K562 (cell line): ENCODE measurements at regions not wholly inside any gene's neighbourhood (a gene's known extent, or its start where the extent isn't known, plus 50 kb on each side); places are given as distances from the start of the nearest gene placed in this dataset.

Source experiments
- ATAC-seq: fragments of 200-7000 bp; cut with Tn5 transposase; 3 replicates; pipeline ENCODE4 v1.9.1; 2020; ENCODE audit warnings: moderate library complexity
- BruUV-seq: library from RNA; stranded (reverse); fragments of 400-500 nt; replicated peaks from 2 replicates; lab custom pipeline; 2021; lab: Mats Ljungman, UMichigan
- CTCF ChIA-PET: fragments of 300-600 bp; formaldehyde crosslinking; extraction: SDS; loops from one replicate; lab custom pipeline; 2021; ENCODE audit warnings: low intra/inter-chr PET ratio; lab: Yijun Ruan, JAX
- POLR2A ChIA-PET: fragments of 300-600, 350-650 bp; sonication (Branson Sonifier 250); formaldehyde crosslinking; extraction: SDS; loops from one replicate; lab custom pipeline; 2021; ENCODE audit warnings: antibody characterized with exemption, inconsistent platforms; lab: Yijun Ruan, JAX
- DNase-seq, 4 experiments: peaks; one replicate each; pipeline versions ENCODE4 v3.0.0 to v3.0.0-alpha.2; 2011 to 2018; ENCODE audit warnings: low spot score in 3 of 4, mixed read lengths in 3 of 4; ENCODE audit errors: extremely low read depth in 1 of 4
- FAIRE-seq: peaks from 2 replicates; lab custom pipeline; 2011; peaks lifted over from hg19 to GRCh38; lab: Jason Lieb, UNC
- H2AFZ ChIP-seq: 2 replicates; pipeline ENCODE4 v1.6.0; 2011; ENCODE audit warnings: low read depth, low read length, control low read depth, inconsistent platforms
- H3K27ac ChIP-seq: fragments of 200-600 bp; 3 replicates; pipeline ENCODE4 v1.8.0; 2011; ENCODE audit warnings: low read depth, mild to moderate bottlenecking, control low read depth, inconsistent platforms, low read length, moderate library complexity, mixed read lengths; ENCODE audit errors: extremely low read depth
- H3K27me3 ChIP-seq, 2 experiments: fragments of 300-600 bp in 1 of 2; 2 replicates in 1 of 2; 3 replicates in 1 of 2; pipeline versions ENCODE4 v1.6.0 to v1.8.0; 2011; ENCODE audit warnings: inconsistent platforms in 2 of 2, low read length in 2 of 2, mild to moderate bottlenecking in 1 of 2, mixed read lengths in 1 of 2, moderate library complexity in 1 of 2; ENCODE audit not compliant: control insufficient read depth in 2 of 2, insufficient read depth in 2 of 2
- H3K36me3 ChIP-seq: fragments of 300-600 bp; 3 replicates; pipeline ENCODE4 v1.8.0; 2011; ENCODE audit warnings: mild to moderate bottlenecking, low read length, inconsistent platforms; ENCODE audit not compliant: control insufficient read depth, insufficient read depth
- H3K4me1 ChIP-seq, 2 experiments: fragments of 200-600 bp in 1 of 2; replicated peaks in 1 of 2; 2 replicates in 1 of 2; 3 replicates in 1 of 2; pipeline versions ENCODE4 v1.5.1 to v1.8.0; 2011; ENCODE audit warnings: inconsistent platforms in 2 of 2, low read length in 2 of 2, mild to moderate bottlenecking in 1 of 2, mixed read lengths in 1 of 2, moderate library complexity in 1 of 2; ENCODE audit not compliant: control insufficient read depth in 2 of 2, insufficient read depth in 2 of 2
- H3K4me2 ChIP-seq: 2 replicates; pipeline ENCODE4 v1.6.1; 2011; ENCODE audit warnings: low read length, control low read depth, inconsistent platforms, mixed read lengths; ENCODE audit not compliant: insufficient read depth
- H3K4me3 ChIP-seq: fragments of 200-600 bp; sonication (generic), shearing (Covaris generic); 2 replicates; pipeline ENCODE4 v1.5.1; 2016; ENCODE audit warnings: control low read depth, inconsistent platforms
- H3K79me2 ChIP-seq: fragments of 200-600 bp; 3 replicates; pipeline ENCODE4 v1.8.0; 2011; ENCODE audit warnings: low read length, inconsistent platforms; ENCODE audit not compliant: control insufficient read depth, insufficient read depth
- H3K9ac ChIP-seq, 2 experiments: 2 replicates each; pipeline versions ENCODE4 v1.6.0 to v1.6.1; 2011; ENCODE audit warnings: low read depth in 2 of 2, low read length in 2 of 2, control low read depth in 1 of 2, inconsistent platforms in 1 of 2, mild to moderate bottlenecking in 1 of 2, mixed read lengths in 1 of 2; ENCODE audit not compliant: insufficient read depth in 1 of 2
- H3K9me1 ChIP-seq: one replicate; pipeline ENCODE4 v1.6.0; 2011; ENCODE audit warnings: inconsistent platforms, mild to moderate bottlenecking, low read length, moderate library complexity; ENCODE audit not compliant: control insufficient read depth, insufficient read depth
- H3K9me3 ChIP-seq: replicated peaks from 2 replicates; pipeline ENCODE4 v1.5.1; 2011; ENCODE audit warnings: low read depth, low read length, inconsistent platforms; ENCODE audit not compliant: control insufficient read depth, insufficient read depth
- H4K20me1 ChIP-seq: replicated peaks from 2 replicates; pipeline ENCODE4 v1.6.1; 2011; ENCODE audit warnings: low read length, inconsistent platforms, mixed read lengths; ENCODE audit not compliant: control insufficient read depth, insufficient read depth
- CREB1 ChIP-seq, 2 experiments: sonication (generic) in 1 of 2; formaldehyde crosslinking in 1 of 2; IDR thresholded peaks; 2 replicates each; pipeline versions ENCODE4 v1.6.1 to v1.8.0; 2012 to 2022; ENCODE audit warnings: inconsistent platforms in 1 of 2, mild to moderate bottlenecking in 1 of 2, missing genetic modification reagents in 1 of 2, moderate library complexity in 1 of 2
- CREBBP ChIP-seq: IDR thresholded peaks from one replicate; pipeline ENCODE4 v1.6.1; 2012; ENCODE audit warnings: low read depth, mild to moderate bottlenecking, control low read depth, inconsistent platforms, low read length
- DIDO1 ChIP-seq: fragments of 450-650 bp; IDR thresholded peaks from 2 replicates; pipeline ENCODE4 v1.6.1; 2016; ENCODE audit warnings: low read depth, missing biosample characterization, missing genetic modification characterization
- HDAC1 ChIP-seq, 2 experiments: fragments of 450-650 bp; IDR thresholded peaks; 2 replicates each; pipeline ENCODE4 v1.6.1; 2016 to 2017; ENCODE audit warnings: inconsistent platforms in 1 of 2, mild to moderate bottlenecking in 1 of 2, moderate library complexity in 1 of 2
- KLF6 ChIP-seq: fragments of 250-450 bp; sonication (Bioruptor Pico); IDR thresholded peaks from 2 replicates; pipeline ENCODE4 v1.4.0; 2020; ENCODE audit warnings: mild to moderate bottlenecking, moderate library complexity, borderline replicate concordance
- L3MBTL2 ChIP-seq: fragments of 450-650 bp; IDR thresholded peaks from 2 replicates; pipeline ENCODE4 v1.6.1; 2016; ENCODE audit warnings: mild to moderate bottlenecking, moderate library complexity
- PHB2 ChIP-seq: fragments of 450-650 bp; IDR thresholded peaks from 2 replicates; pipeline ENCODE4 v1.6.1; 2017; ENCODE audit warnings: low read depth
- RFX7 ChIP-seq: fragments of 250-450 bp; sonication (Bioruptor Pico); IDR thresholded peaks from 2 replicates; pipeline ENCODE4 v1.5.1; 2021; ENCODE audit warnings: mild to moderate bottlenecking
- RNF2 ChIP-seq: sonication (generic); IDR thresholded peaks from 2 replicates; pipeline ENCODE4 v1.6.1; 2016
- SRSF3 ChIP-seq: fragments of 200-400 bp; formaldehyde crosslinking; IDR thresholded peaks from 2 replicates; pipeline ENCODE4 v1.6.1; 2016; ENCODE audit warnings: mild to moderate bottlenecking, low read length, moderate library complexity; ENCODE audit not compliant: insufficient read depth
- ZNF217 ChIP-seq: sonication (generic); formaldehyde crosslinking; IDR thresholded peaks from 2 replicates; pipeline ENCODE4 v1.8.0; 2022; ENCODE audit warnings: mild to moderate bottlenecking, missing genetic modification reagents
- ZNF316 ChIP-seq: fragments of 450-650 bp; IDR thresholded peaks from 2 replicates; pipeline ENCODE4 v1.6.1; 2016
- ZNF75A ChIP-seq: fragments of 450-650 bp; formaldehyde crosslinking; IDR thresholded peaks from 2 replicates; pipeline ENCODE4 v1.4.0; 2020; ENCODE audit warnings: mild to moderate bottlenecking
- WGBS: fragments of 100-300 bp; shearing (Covaris generic); methylation state at CpG from one replicate; pipeline ENCODE4 v1.1.6; 2016; ENCODE audit warnings: low coverage, mixed read lengths; ENCODE audit not compliant: insufficient coverage; ENCODE audit errors: missing lambda C conversion rate; 5-methylcytosine and 5-hydroxymethylcytosine counted together
- in situ Hi-C: fragments of 300-500 bp; cut with MboI; formaldehyde crosslinking; loops from 4 replicates; pipeline ENCODE4 v1.15.0; 2018; ENCODE audit warnings: inconsistent platforms, mixed read lengths
- intact Hi-C: fragments of 100-400 bp; cut with micrococcal nuclease; formaldehyde crosslinking; loops from 2 replicates; pipeline ENCODE4 v1.14.2; 2022
- TF ChIP-seq, protein P1 (sequence below), 2 experiments: IDR thresholded peaks; 2 replicates each; pipeline ENCODE4 v1.6.1; 2011; ENCODE audit warnings: borderline replicate concordance in 1 of 2, control low read depth in 1 of 2, low read depth in 1 of 2, low read length in 1 of 2, mild to moderate bottlenecking in 1 of 2, mixed read lengths in 1 of 2, moderate library complexity in 1 of 2; ENCODE audit not compliant: insufficient read depth in 1 of 2, insufficient read length in 1 of 2, poor library complexity in 1 of 2, severe bottlenecking in 1 of 2; ENCODE audit errors: extremely low read depth in 1 of 2
- TF ChIP-seq, protein P2 (sequence below): IDR thresholded peaks from 3 replicates; pipeline ENCODE4 v1.6.1; 2011; ENCODE audit warnings: borderline replicate concordance, mild to moderate bottlenecking; ENCODE audit not compliant: insufficient read length, insufficient read depth
- TF ChIP-seq, protein P3 (sequence below): fragments of 450-650 bp; IDR thresholded peaks from 2 replicates; pipeline ENCODE4 v1.6.1; 2016; ENCODE audit warnings: missing biosample characterization, missing genetic modification characterization

DNA sequence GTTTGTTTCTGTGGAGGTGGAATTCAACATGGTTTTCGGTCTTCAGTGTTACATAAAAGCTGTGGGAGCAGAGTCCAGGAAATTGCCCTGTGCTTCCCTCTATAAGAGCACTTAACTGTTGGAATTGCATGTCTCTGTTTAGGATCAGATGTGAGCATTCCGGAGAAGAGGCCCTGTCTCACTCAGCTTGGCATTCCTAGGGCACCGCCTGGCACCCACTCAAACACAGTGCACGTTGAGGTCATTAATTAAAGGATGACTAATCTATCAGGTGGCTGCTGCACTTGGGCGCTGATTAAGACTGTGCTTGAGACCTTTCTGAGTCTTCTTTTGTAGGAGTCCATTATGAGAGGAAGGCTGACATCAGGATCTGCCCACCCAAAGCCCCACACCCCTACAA lies 82.8 kb upstream of the VIPR2 start (continued):
- no peak for TF ChIP-seq KLF6 (CRISPR knock-in tag)
- no peak for TF ChIP-seq L3MBTL2
- no peak for TF ChIP-seq ZNF217 (CRISPR knock-in tag)

DNA sequence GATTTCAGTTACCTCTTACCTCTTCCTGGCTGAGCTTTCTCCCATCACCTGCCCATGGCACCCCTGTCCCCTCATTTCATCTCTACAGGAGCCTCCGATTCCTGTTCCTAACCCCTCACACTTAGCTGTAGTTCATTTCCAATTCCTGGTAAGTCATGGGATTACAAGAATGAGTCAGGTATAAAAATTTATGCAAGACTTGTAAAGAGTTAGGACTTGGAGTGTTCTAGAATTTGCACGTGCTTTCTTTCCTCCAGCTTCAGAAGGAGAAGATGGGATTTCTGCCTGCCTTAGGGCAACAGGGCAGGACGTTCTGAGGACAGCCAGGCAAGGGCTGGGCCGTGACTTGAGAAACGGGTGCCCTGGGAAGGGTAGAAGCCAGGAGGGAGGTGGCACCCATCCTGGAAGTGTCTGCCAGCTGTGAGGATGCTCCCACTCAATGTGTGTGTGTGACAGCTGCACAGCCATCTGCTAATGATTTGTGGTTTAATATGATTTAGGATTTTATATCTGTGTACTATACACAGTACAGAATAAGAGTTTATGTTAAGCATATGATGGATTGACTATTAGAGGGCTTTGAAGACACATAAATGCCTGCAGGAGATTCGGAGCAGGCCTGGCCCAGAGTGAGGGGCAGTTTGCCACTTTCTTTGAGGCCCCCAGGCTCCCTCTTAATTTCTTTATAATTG lies 81.5 kb upstream of the VIPR2 start:
- DNase-seq: peak in 1 of 4 experiments; percentile 4
- CTCF ChIA-PET: no interaction called here
- TF ChIP-seq, protein P1, sequence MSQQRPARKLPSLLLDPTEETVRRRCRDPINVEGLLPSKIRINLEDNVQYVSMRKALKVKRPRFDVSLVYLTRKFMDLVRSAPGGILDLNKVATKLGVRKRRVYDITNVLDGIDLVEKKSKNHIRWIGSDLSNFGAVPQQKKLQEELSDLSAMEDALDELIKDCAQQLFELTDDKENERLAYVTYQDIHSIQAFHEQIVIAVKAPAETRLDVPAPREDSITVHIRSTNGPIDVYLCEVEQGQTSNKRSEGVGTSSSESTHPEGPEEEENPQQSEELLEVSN (IDR thresholded peaks at IDR 0.05; ENCODE audit: borderline replicate concordance in 1 of 2, extremely low read depth in 1 of 2, insufficient read depth in 1 of 2, insufficient read length in 1 of 2, low read depth in 1 of 2, low read length in 1 of 2, poor library complexity in 1 of 2, severe bottlenecking in 1 of 2): no peak
- no peak for TF ChIP-seq RFX7 (CRISPR knock-in tag)
- TF ChIP-seq RNF2: no peak
- TF ChIP-seq DIDO1 (tag): no peak
- no peak for TF ChIP-seq PHB2
- TF ChIP-seq, protein P2, sequence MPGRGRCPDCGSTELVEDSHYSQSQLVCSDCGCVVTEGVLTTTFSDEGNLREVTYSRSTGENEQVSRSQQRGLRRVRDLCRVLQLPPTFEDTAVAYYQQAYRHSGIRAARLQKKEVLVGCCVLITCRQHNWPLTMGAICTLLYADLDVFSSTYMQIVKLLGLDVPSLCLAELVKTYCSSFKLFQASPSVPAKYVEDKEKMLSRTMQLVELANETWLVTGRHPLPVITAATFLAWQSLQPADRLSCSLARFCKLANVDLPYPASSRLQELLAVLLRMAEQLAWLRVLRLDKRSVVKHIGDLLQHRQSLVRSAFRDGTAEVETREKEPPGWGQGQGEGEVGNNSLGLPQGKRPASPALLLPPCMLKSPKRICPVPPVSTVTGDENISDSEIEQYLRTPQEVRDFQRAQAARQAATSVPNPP: no peak
- TF ChIP-seq, protein P3, sequence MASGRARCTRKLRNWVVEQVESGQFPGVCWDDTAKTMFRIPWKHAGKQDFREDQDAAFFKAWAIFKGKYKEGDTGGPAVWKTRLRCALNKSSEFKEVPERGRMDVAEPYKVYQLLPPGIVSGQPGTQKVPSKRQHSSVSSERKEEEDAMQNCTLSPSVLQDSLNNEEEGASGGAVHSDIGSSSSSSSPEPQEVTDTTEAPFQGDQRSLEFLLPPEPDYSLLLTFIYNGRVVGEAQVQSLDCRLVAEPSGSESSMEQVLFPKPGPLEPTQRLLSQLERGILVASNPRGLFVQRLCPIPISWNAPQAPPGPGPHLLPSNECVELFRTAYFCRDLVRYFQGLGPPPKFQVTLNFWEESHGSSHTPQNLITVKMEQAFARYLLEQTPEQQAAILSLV: no peak
- no peak for TF ChIP-seq CREBBP
- no peak for TF ChIP-seq ZNF316
- no peak for TF ChIP-seq CREB1 (IDR thresholded peaks at IDR 0.05)
- TF ChIP-seq CREB1 (CRISPR knock-in tag; IDR thresholded peaks at IDR 0.05): no peak
- no peak for TF ChIP-seq ZNF75A (CRISPR knock-in tag)
- TF ChIP-seq SRSF3: no peak
- TF ChIP-seq HDAC1 (IDR thresholded peaks at IDR 0.05): no peak

More for the DNA sequence above, 81.5 kb upstream of the VIPR2 start:
- Histone ChIP-seq H3K4me3 (no peak overlapping the region), H3K9me1 (no peaks in the 10 kb centered on the region), H3K27ac (no peak overlapping the region), H3K4me1 (peaks cover 0 to 4% of the 10 kb centered on the region in 2 experiments; a peak in 1 of 5 replicates), H2AFZ (no peak overlapping the region), H3K4me2 (no peak overlapping the region), H3K79me2 (no peaks in the 10 kb centered on the region), H4K20me1 (no peaks in the 10 kb centered on the region), H3K9me3 (no peaks in the 10 kb centered on the region), H3K36me3 (no peaks in the 10 kb centered on the region), H3K27me3 (peaks cover 47 to 63% of the 10 kb centered on the region in 2 experiments), H3K9ac (no peak overlapping the region)
- FAIRE-seq (no peak), ATAC-seq (no peak)
- WGBS: under 1% methylated on average over 6 of the region's 6 CpGs
- intact Hi-C loops: no loop called here
- in situ Hi-C loops: no loop called here
- no TSS peak for BruUV-seq
- POLR2A ChIA-PET: interaction anchor here (1.5 kb wide), 1 partner anchor 32 kb away, joined by 3 read pairs; no protein-coding TSS in a partner anchor
